ENCODE measurements at regions not wholly inside any gene's neighbourhood (a gene's known extent, or its start where the extent isn't known, plus 50 kb on each side); places are given as distances from the start of the nearest gene placed in this dataset.

- Mint-ChIP-seq H3K36me3 (ENCODE audit: insufficient read depth in 1 of 3, low read depth in 3 of 3) (no peaks in the 10 kb centered on the region), H3K4me1 (peaks cover 23 to 25% of the 10 kb centered on the region in 2 experiments), H3K27me3 (ENCODE audit: low read depth) (no peaks in the 10 kb centered on the region), H3K9me3 (no peaks in the 10 kb centered on the region; a peak in 1 of 5 replicates), H3K4me3 (no peak overlapping the region), H3K27ac (peak overlapping the region in 1 of 3 experiments; percentile 46; a peak in 1 of 7 replicates)
- Histone ChIP-seq H2BK120ac (ENCODE audit: low read depth, low read length, poor library complexity, severe bottlenecking) (no peak overlapping the region), H2AK5ac (ENCODE audit: insufficient read length, low read length) (no peak overlapping the region), H3K9me3 (ENCODE audit: control insufficient read depth, low read depth, low read length) (no peaks in the 10 kb centered on the region), H2AFZ (ENCODE audit: low read length) (no peak overlapping the region), H4K8ac (replicated peaks; ENCODE audit: insufficient read length, low read depth, low read length) (no peak overlapping the region), H2BK20ac (ENCODE audit: low read depth, low read length, poor library complexity, severe bottlenecking) (no peak overlapping the region), H3K56ac (ENCODE audit: insufficient read length, low read depth, low read length) (no peak overlapping the region), H3K14ac (ENCODE audit: insufficient read depth, low read length) (no peak overlapping the region), H3K4me2 (ENCODE audit: insufficient read depth, insufficient read length, low read length) (no peak overlapping the region), H3T11ph (ENCODE audit: low read length) (no peak overlapping the region), H4K20me1 (ENCODE audit: control insufficient read depth, insufficient read depth, insufficient read length) (no peaks in the 10 kb centered on the region), H4K5ac (ENCODE audit: insufficient read length, low read depth, low read length) (no peak overlapping the region), H2BK15ac (ENCODE audit: low read depth, low read length) (no peak overlapping the region), H3K23me2 (ENCODE audit: insufficient read length, low read depth, low read length, poor library complexity, severe bottlenecking) (no peaks in the 10 kb centered on the region), H3K27me3 (ENCODE audit: insufficient read depth, low read length) (no peaks in the 10 kb centered on the region), H3K4ac (ENCODE audit: low read depth, low read length) (no peak overlapping the region), H3K9ac (ENCODE audit: extremely low read depth, insufficient read length, low read length) (no peak overlapping the region), H3K79me2 (ENCODE audit: insufficient read depth, low read length) (no peaks in the 10 kb centered on the region), H2BK12ac (ENCODE audit: insufficient read length, low read depth, low read length) (no peak overlapping the region), H4K91ac (ENCODE audit: insufficient read length, low read depth, low read length) (no peak overlapping the region), H3K18ac (ENCODE audit: insufficient read length, low read depth, low read length) (no peak overlapping the region), H2BK5ac (ENCODE audit: insufficient read length, low read length) (no peak overlapping the region), H3K27ac (ENCODE audit: insufficient read length, low read depth, low read length) (no peak overlapping the region), H3K79me1 (ENCODE audit: insufficient read depth, low read depth, low read length, poor library complexity, severe bottlenecking) (no peaks in the 10 kb centered on the region), H3K4me1 (ENCODE audit: insufficient read depth, low read length) (peaks cover 4% of the 10 kb centered on the region; the same call in 1 of the 2 replicates), H3K23ac (ENCODE audit: insufficient read length, low read depth, low read length) (no peak overlapping the region)
- no CpG with 5 or more reads among the region's 1 CpG for WGBS (ENCODE audit: extremely low coverage, insufficient read length, low lambda C conversion rate)
- no peak for TF ChIP-seq CTCF (conservative IDR thresholded peaks at IDR 0.05)
- no peak for DNase-seq
Measured at GRCh38 chr15:61426466-61426865, 197.4 kb upstream of the RORA start.
